ENCODE measurements at regions not wholly inside any gene's neighbourhood (a gene's known extent, or its start where the extent isn't known, plus 50 kb on each side); places are given as distances from the start of the nearest gene placed in this dataset.

DNA sequence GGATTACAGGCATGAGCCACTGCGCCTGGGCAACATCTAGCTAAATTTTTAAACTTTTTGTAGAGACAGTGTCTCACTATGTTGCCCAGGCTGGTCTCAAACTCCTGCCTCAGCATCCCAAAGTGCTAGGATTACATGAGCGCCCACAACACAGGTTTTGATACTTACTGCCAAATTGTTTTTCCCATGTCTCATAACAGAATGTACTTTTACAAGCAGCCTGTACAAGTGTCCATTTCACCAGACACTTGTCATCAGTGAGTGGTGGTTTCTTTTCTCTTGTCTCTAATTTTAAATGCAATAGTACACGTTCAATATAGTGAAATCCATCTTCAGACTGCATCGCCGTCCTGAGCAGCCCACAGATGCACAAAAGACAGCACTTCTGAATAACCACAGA, 116.4 kb upstream of the LYZL2 start (continued):
- TF ChIP-seq CHD7 (IDR thresholded peaks at IDR 0.05; ENCODE audit: insufficient replicate concordance, low read length) (no peak), SP1 (IDR thresholded peaks at IDR 0.05; ENCODE audit: low read depth, low read length) (no peak), TBP (IDR thresholded peaks at IDR 0.05; ENCODE audit: low read depth, low read length) (no peak), BRCA1 (IDR thresholded peaks at IDR 0.05; ENCODE audit: low read depth, low read length) (no peak)

All from H1 (cell line).